NCI-H2107 treated with DMSO at 0.1 percent for 48 hours (cell line): ENCODE measurements at regions not wholly inside any gene's neighbourhood (a gene's known extent, or its start where the extent isn't known, plus 50 kb on each side); places are given as distances from the start of the nearest gene placed in this dataset.

ENCODE experiments used
- DNase-seq: peaks from one replicate; lab custom pipeline; 2025; ENCODE audit not compliant: unreplicated experiment; lab: John Stamatoyannopoulos, UW

- DNase-seq = no peak
These were observed 387.0 kb upstream of the KHDRBS2 start for GRCh38 chr6:62672989-62673388.

- DNase-seq = no peak
These were observed 384.6 kb upstream of the KHDRBS2 start for GRCh38 chr6:62670490-62671223.

- no peak for DNase-seq
These were observed 383.8 kb upstream of the KHDRBS2 start for GRCh38 chr6:62669831-62670230.

- DNase-seq = no peak
These were observed 366.8 kb upstream of the KHDRBS2 start for GRCh38 chr6:62652692-62653328.

- DNase-seq = no peak
These were observed 359.2 kb upstream of the KHDRBS2 start for GRCh38 chr6:62645274-62645673.

GRCh38 chr6:62640749-62641148 lies 354.7 kb upstream of the KHDRBS2 start:
- DNase-seq = no peak

- no peak for DNase-seq
These were observed 340.6 kb upstream of the KHDRBS2 start for GRCh38 chr6:62626661-62627060.

- DNase-seq = no peak
These were observed 338.0 kb upstream of the KHDRBS2 start for GRCh38 chr6:62623846-62624532.

- DNase-seq = no peak
These were observed 329.5 kb upstream of the KHDRBS2 start for GRCh38 chr6:62615366-62616015.

GRCh38 chr6:62614442-62614841 lies 328.4 kb upstream of the KHDRBS2 start:
- no peak for DNase-seq

GRCh38 chr6:62613928-62614327 lies 327.9 kb upstream of the KHDRBS2 start:
- no peak for DNase-seq

- no peak for DNase-seq
These were observed 326.4 kb upstream of the KHDRBS2 start for GRCh38 chr6:62612471-62612870.

- DNase-seq = no peak
These were observed 284.3 kb upstream of the KHDRBS2 start for GRCh38 chr6:62570372-62570771.

GRCh38 chr6:62541502-62541901 lies 255.5 kb upstream of the KHDRBS2 start:
- DNase-seq = no peak

GRCh38 chr6:62530985-62531384 lies 245.0 kb upstream of the KHDRBS2 start:
- DNase-seq = no peak

- no peak for DNase-seq
These were observed 243.0 kb upstream of the KHDRBS2 start for GRCh38 chr6:62528894-62529526.

- no peak for DNase-seq
These were observed 237.6 kb upstream of the KHDRBS2 start for GRCh38 chr6:62523630-62524029.

GRCh38 chr6:62519574-62519973 lies 233.5 kb upstream of the KHDRBS2 start:
- no peak for DNase-seq

- no peak for DNase-seq
These were observed 230.5 kb upstream of the KHDRBS2 start for GRCh38 chr6:62516291-62517141.

GRCh38 chr6:62492192-62492822 lies 206.3 kb upstream of the KHDRBS2 start:
- no peak for DNase-seq
